ENCODE measurements at regions not wholly inside any gene's neighbourhood (a gene's known extent, or its start where the extent isn't known, plus 50 kb on each side); places are given as distances from the start of the nearest gene placed in this dataset.

- DNase-seq = no peak
These were observed 611.0 kb upstream of the SGCG start for GRCh38 chr13:22569811-22570210.

- no peak for DNase-seq
These were observed 590.9 kb upstream of the SGCG start for GRCh38 chr13:22589880-22590279.

GRCh38 chr13:22592515-22592914, 588.3 kb upstream of the SGCG start:
- DNase-seq = no peak

- no peak for DNase-seq
These were observed 586.7 kb upstream of the SGCG start for GRCh38 chr13:22594041-22594440.

- DNase-seq = no peak
These were observed 584.5 kb upstream of the SGCG start for GRCh38 chr13:22596171-22596863.

GRCh38 chr13:22599156-22599555, 581.6 kb upstream of the SGCG start:
- no peak for DNase-seq

GRCh38 chr13:22618002-22618401, 562.8 kb upstream of the SGCG start:
- no peak for DNase-seq

GRCh38 chr13:22625691-22626090, 555.1 kb upstream of the SGCG start:
- no peak for DNase-seq

GRCh38 chr13:22629374-22629773, 551.4 kb upstream of the SGCG start:
- DNase-seq = no peak

- no peak for DNase-seq
These were observed 538.7 kb upstream of the SGCG start for GRCh38 chr13:22642088-22642487.

GRCh38 chr13:22644941-22645340, 535.8 kb upstream of the SGCG start:
- DNase-seq = no peak

- DNase-seq = no peak
These were observed 533.5 kb upstream of the SGCG start for GRCh38 chr13:22647156-22647850.

GRCh38 chr13:22648320-22648801, 532.4 kb upstream of the SGCG start:
- DNase-seq = no peak

- no peak for DNase-seq
These were observed 528.0 kb upstream of the SGCG start for GRCh38 chr13:22652796-22653195.

GRCh38 chr13:22653866-22654265, 526.9 kb upstream of the SGCG start:
- no peak for DNase-seq

- no peak for DNase-seq
These were observed 525.5 kb upstream of the SGCG start for GRCh38 chr13:22655106-22655852.

GRCh38 chr13:22662771-22663170, 518.0 kb upstream of the SGCG start:
- DNase-seq = no peak

GRCh38 chr13:22665506-22665905, 515.3 kb upstream of the SGCG start:
- DNase-seq = no peak

GRCh38 chr13:22690756-22691155, 490.0 kb upstream of the SGCG start:
- DNase-seq = no peak

- no peak for DNase-seq
These were observed 487.1 kb upstream of the SGCG start for GRCh38 chr13:22693691-22694090.

GRCh38 chr13:22696433-22696832, 484.3 kb upstream of the SGCG start:
- no peak for DNase-seq

- no peak for DNase-seq
These were observed 482.3 kb upstream of the SGCG start for GRCh38 chr13:22698467-22698866.

- no peak for DNase-seq
These were observed 480.4 kb upstream of the SGCG start for GRCh38 chr13:22700246-22700887.
